ENCODE measurements at regions not wholly inside any gene's neighbourhood (a gene's known extent, or its start where the extent isn't known, plus 50 kb on each side); places are given as distances from the start of the nearest gene placed in this dataset.

DNA sequence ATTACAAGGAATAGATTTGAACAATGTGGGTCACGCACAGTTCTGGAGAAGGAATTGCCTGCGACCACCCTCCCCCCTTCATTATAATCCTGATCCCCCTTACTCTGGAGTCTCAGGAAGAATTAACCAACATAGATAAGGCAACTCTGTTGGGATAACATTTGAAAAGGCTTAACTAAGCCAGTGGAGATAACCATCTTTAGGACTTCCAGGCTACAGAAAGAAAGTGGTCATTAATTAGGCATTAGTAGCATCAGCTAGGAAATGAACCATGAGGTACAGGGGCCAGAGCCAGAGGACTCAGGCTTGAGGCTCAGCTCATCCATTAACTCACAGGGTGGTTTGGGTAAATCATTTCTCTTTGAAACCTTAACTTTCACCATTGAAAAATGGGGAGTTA is 720.0 kb upstream of the API5 start:
- ATAC-seq (no peak), DNase-seq (no peak)
- Histone ChIP-seq H3K4me3 (no peak overlapping the region), H3K4me1 (no peaks in the 10 kb centered on the region), H3K27ac (no peak overlapping the region), H3K36me3 (replicated peaks in 1 of 2; ENCODE audit: insufficient read depth in 1 of 2, low read depth in 2 of 2) (no peaks in the 10 kb centered on the region), H3K9me3 (no peaks in the 10 kb centered on the region), H3K27me3 (no peaks in the 10 kb centered on the region)
- no peak for TF ChIP-seq CTCF (IDR thresholded peaks at IDR 0.05)
- no peak for TF ChIP-seq POLR2A (IDR thresholded peaks at IDR 0.05)
- intact Hi-C loops (cut with DNase I), result no loop called here
- WGBS, 2 donors, result 51 to 70% methylated on average over 2 of the region's 2 CpGs

- no peak for ATAC-seq
- H3K27me3 ChIP-seq, result no peaks in the 10 kb centered on the region
- TF ChIP-seq POLR2A (IDR thresholded peaks at IDR 0.05) (no peak), CTCF (IDR thresholded peaks at IDR 0.05) (no peak)
- H3K36me3 ChIP-seq (replicated peaks in 1 of 2; ENCODE audit: insufficient read depth in 1 of 2, low read depth in 2 of 2), result no peaks in the 10 kb centered on the region
- H3K27ac ChIP-seq, result no peak overlapping the region
- no peak for DNase-seq
- H3K4me1 ChIP-seq, result no peaks in the 10 kb centered on the region
- intact Hi-C loops (cut with DNase I), result no loop called here
- H3K9me3 ChIP-seq, result no peaks in the 10 kb centered on the region
- H3K4me3 ChIP-seq, result no peak overlapping the region
- 60 to 71% methylated on average over 2 of the region's 2 CpGs for WGBS, 2 donors
Observed at GRCh38 chr11:42593441-42593840, 718.4 kb upstream of the API5 start.

- no peak overlapping the region for H3K4me3 ChIP-seq
- ATAC-seq (no peak), DNase-seq (no peak)
- no peaks in the 10 kb centered on the region for H3K36me3 ChIP-seq (replicated peaks in 1 of 2; ENCODE audit: insufficient read depth in 1 of 2, low read depth in 2 of 2)
- no peak for TF ChIP-seq CTCF (IDR thresholded peaks at IDR 0.05)
- no peak for TF ChIP-seq POLR2A (IDR thresholded peaks at IDR 0.05)
- WGBS, 2 donors, result 10% methylated on average over 2 of the region's 2 CpGs
- intact Hi-C loops (cut with DNase I), result no loop called here
- H3K9me3 ChIP-seq, result no peaks in the 10 kb centered on the region
- no peaks in the 10 kb centered on the region for H3K4me1 ChIP-seq
- H3K27me3 ChIP-seq, result no peaks in the 10 kb centered on the region
- H3K27ac ChIP-seq, result no peak overlapping the region
Observed at GRCh38 chr11:42595876-42596275, 715.9 kb upstream of the API5 start.

DNA sequence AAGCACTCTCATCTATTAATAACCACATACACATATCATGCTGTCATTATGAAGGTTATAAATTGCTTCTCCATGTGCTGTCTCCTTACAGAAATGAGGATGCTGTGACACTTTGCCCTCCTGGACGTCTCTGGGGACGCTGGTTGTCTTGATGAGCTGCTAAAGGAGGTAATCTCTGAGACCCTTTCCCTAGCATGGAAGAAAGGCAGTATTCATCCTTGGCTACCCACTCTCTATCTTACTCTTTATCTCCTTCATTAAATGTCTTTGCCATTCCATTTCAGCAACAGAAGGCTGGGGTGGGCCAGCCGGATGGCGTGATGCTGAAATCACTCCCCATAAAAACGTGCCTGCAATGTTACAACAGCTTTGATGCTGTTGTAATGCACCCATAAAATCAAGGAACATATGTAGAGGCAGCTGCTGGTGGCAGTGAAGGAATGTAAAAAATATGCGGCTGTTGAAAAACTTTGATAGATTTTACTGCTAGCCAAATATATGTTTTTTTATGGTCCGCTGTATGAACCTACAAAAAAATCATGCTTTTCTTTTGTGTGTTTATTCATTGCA is 715.1 kb upstream of the API5 start:
- Histone ChIP-seq H3K4me1 (no peaks in the 10 kb centered on the region), H3K36me3 (replicated peaks in 1 of 2; ENCODE audit: insufficient read depth in 1 of 2, low read depth in 2 of 2) (no peaks in the 10 kb centered on the region), H3K4me3 (no peak overlapping the region), H3K27me3 (no peaks in the 10 kb centered on the region), H3K27ac (no peak overlapping the region), H3K9me3 (no peaks in the 10 kb centered on the region)
- TF ChIP-seq POLR2A (IDR thresholded peaks at IDR 0.05) (no peak), CTCF (IDR thresholded peaks at IDR 0.05) (no peak)
- 50 to 52% methylated on average over 7 of the region's 7 CpGs for WGBS, 2 donors
- intact Hi-C loops (cut with DNase I), result no loop called here
- DNase-seq, result no peak
- ATAC-seq, result no peak

- no peaks in the 10 kb centered on the region for H3K36me3 ChIP-seq (replicated peaks in 1 of 2; ENCODE audit: insufficient read depth in 1 of 2, low read depth in 2 of 2)
- TF ChIP-seq POLR2A (IDR thresholded peaks at IDR 0.05) (no peak), CTCF (IDR thresholded peaks at IDR 0.05) (no peak)
- DNase-seq (no peak), ATAC-seq (no peak)
- H3K9me3 ChIP-seq, result no peaks in the 10 kb centered on the region
- H3K4me1 ChIP-seq, result no peaks in the 10 kb centered on the region
- no peaks in the 10 kb centered on the region for H3K27me3 ChIP-seq
- no peak overlapping the region for H3K27ac ChIP-seq
- WGBS, 2 donors, result 50 to 55% methylated on average over 3 of the region's 3 CpGs
- intact Hi-C loops (cut with DNase I), result no loop called here
- no peak overlapping the region for H3K4me3 ChIP-seq
Observed at GRCh38 chr11:42598341-42598740, 713.5 kb upstream of the API5 start.
